ENCODE measurements at regions not wholly inside any gene's neighbourhood (a gene's known extent, or its start where the extent isn't known, plus 50 kb on each side); places are given as distances from the start of the nearest gene placed in this dataset.

- H3K4me1 ChIP-seq (ENCODE audit: control insufficient read depth in 1 of 2, insufficient read depth in 2 of 2, low read length in 2 of 2): no peaks in the 10 kb centered on the region
- no peaks in the 10 kb centered on the region for H4K20me1 ChIP-seq (ENCODE audit: insufficient read depth, low read length)
- no peak overlapping the region for H3K4me3 Mint-ChIP-seq
- no CpG with 5 or more reads among the region's 2 CpGs for WGBS (ENCODE audit: insufficient coverage)
- TF ChIP-seq, protein P1, sequence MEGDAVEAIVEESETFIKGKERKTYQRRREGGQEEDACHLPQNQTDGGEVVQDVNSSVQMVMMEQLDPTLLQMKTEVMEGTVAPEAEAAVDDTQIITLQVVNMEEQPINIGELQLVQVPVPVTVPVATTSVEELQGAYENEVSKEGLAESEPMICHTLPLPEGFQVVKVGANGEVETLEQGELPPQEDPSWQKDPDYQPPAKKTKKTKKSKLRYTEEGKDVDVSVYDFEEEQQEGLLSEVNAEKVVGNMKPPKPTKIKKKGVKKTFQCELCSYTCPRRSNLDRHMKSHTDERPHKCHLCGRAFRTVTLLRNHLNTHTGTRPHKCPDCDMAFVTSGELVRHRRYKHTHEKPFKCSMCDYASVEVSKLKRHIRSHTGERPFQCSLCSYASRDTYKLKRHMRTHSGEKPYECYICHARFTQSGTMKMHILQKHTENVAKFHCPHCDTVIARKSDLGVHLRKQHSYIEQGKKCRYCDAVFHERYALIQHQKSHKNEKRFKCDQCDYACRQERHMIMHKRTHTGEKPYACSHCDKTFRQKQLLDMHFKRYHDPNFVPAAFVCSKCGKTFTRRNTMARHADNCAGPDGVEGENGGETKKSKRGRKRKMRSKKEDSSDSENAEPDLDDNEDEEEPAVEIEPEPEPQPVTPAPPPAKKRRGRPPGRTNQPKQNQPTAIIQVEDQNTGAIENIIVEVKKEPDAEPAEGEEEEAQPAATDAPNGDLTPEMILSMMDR (IDR thresholded peaks at IDR 0.05): no peak
- H3K4me3 ChIP-seq (replicated peaks in 1 of 3; ENCODE audit: low read depth in 2 of 3, low read length in 3 of 3): no peak overlapping the region
- peaks cover 0 to 3% of the 10 kb centered on the region in 2 donors for H3K9me3 ChIP-seq (replicated peaks in 1 of 2; ENCODE audit: control insufficient read depth in 1 of 2, insufficient read depth in 1 of 2, low read length in 2 of 2)
- no peaks in the 10 kb centered on the region for H3K4me1 Mint-ChIP-seq
- no peak overlapping the region for H3K4me2 ChIP-seq (replicated peaks; ENCODE audit: extremely low read depth, low read length, poor library complexity, severe bottlenecking)
- no peaks in the 10 kb centered on the region for H3K36me3 Mint-ChIP-seq
- no peak for DNase-seq
- H3K27me3 Mint-ChIP-seq (ENCODE audit: low read depth in 3 of 3): no peaks in the 10 kb centered on the region
- no peak overlapping the region for H2AFZ ChIP-seq (ENCODE audit: insufficient read depth, low read depth, low read length, poor library complexity, severe bottlenecking)
- no peaks in the 10 kb centered on the region for H3K36me3 ChIP-seq (replicated peaks in 1 of 2; ENCODE audit: control insufficient read depth in 1 of 2, insufficient read depth in 2 of 2, low read length in 2 of 2)
- H3K27me3 ChIP-seq (ENCODE audit: control insufficient read depth in 2 of 2, insufficient read depth in 2 of 2, low read length in 2 of 2): no peaks in the 10 kb centered on the region
- no peak overlapping the region for H3K27ac ChIP-seq (ENCODE audit: low read depth in 1 of 2, low read length in 2 of 2)
- intact Hi-C loops (cut with micrococcal nuclease): no loop called here
- H3K9me3 Mint-ChIP-seq: peaks cover 0 to 5% (median 0%) of the 10 kb centered on the region in 7 donors
- H3K79me2 ChIP-seq (ENCODE audit: insufficient read depth, low read length): no peaks in the 10 kb centered on the region
- no peak overlapping the region for H3K27ac Mint-ChIP-seq
- H3K9ac ChIP-seq (ENCODE audit: insufficient read depth, low read length, poor library complexity, severe bottlenecking): no peak overlapping the region
Observed at GRCh38 chr14:40312296-40312695, 880.1 kb upstream of the FBXO33 start.

DNA sequence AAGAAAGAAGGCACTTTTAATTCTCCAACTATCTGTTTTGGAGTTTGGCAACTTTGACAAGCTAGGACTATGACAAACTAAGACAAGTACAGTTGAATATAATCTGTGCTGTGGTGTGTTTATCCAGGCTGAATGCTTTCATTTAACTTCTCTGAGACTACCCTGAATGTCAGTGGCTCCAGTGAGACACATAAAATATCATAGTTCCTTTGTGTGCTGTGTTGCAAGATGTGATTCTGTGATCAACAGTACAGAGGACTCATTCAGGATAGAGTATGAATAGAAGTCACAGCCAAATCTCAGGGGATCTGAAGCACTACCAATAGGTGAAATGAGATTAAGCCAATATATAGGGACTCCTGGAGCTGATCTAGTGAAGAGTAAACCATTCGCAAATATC lies 876.9 kb upstream of the FBXO33 start:
- WGBS (ENCODE audit: insufficient coverage): no CpG with 5 or more reads among the region's 1 CpG
- H3K4me3 Mint-ChIP-seq: no peak overlapping the region
- H3K79me2 ChIP-seq (ENCODE audit: insufficient read depth, low read length): no peaks in the 10 kb centered on the region

More for the DNA sequence above, 876.9 kb upstream of the FBXO33 start:
- H3K27ac ChIP-seq (ENCODE audit: low read depth in 1 of 2, low read length in 2 of 2): no peak overlapping the region
- Mint-ChIP-seq H3K27ac (no peak overlapping the region), H3K4me1 (no peaks in the 10 kb centered on the region), H3K27me3 (ENCODE audit: low read depth in 3 of 3) (no peaks in the 10 kb centered on the region), H3K36me3 (no peaks in the 10 kb centered on the region), H3K9me3 (peaks cover 0 to 5% (median 2%) of the 10 kb centered on the region in 7 donors)
- H3K36me3 ChIP-seq (replicated peaks in 1 of 2; ENCODE audit: control insufficient read depth in 1 of 2, insufficient read depth in 2 of 2, low read length in 2 of 2): no peaks in the 10 kb centered on the region
- intact Hi-C loops (cut with micrococcal nuclease): no loop called here
- no peak overlapping the region for H3K9ac ChIP-seq (ENCODE audit: insufficient read depth, low read length, poor library complexity, severe bottlenecking)
- H3K27me3 ChIP-seq (ENCODE audit: control insufficient read depth in 2 of 2, insufficient read depth in 2 of 2, low read length in 2 of 2): no peaks in the 10 kb centered on the region
- no peak for DNase-seq
- H3K4me1 ChIP-seq (ENCODE audit: control insufficient read depth in 1 of 2, insufficient read depth in 2 of 2, low read length in 2 of 2): no peaks in the 10 kb centered on the region
- H3K4me2 ChIP-seq (replicated peaks; ENCODE audit: extremely low read depth, low read length, poor library complexity, severe bottlenecking): no peak overlapping the region
- no peaks in the 10 kb centered on the region for H4K20me1 ChIP-seq (ENCODE audit: insufficient read depth, low read length)
- peaks cover 3% of the 10 kb centered on the region in 2 donors for H3K9me3 ChIP-seq (replicated peaks in 1 of 2; ENCODE audit: control insufficient read depth in 1 of 2, insufficient read depth in 1 of 2, low read length in 2 of 2)
- TF ChIP-seq, protein P1 (IDR thresholded peaks at IDR 0.05): no peak
- H2AFZ ChIP-seq (ENCODE audit: insufficient read depth, low read depth, low read length, poor library complexity, severe bottlenecking): no peak overlapping the region
- no peak overlapping the region for H3K4me3 ChIP-seq (replicated peaks in 1 of 3; ENCODE audit: low read depth in 2 of 3, low read length in 3 of 3)
